Heart left ventricle (tissue), 16 donors: ENCODE measurements at regions not wholly inside any gene's neighbourhood (a gene's known extent, or its start where the extent isn't known, plus 50 kb on each side); places are given as distances from the start of the nearest gene placed in this dataset.

ENCODE experiments used
- ATAC-seq, 4 donors: fragments of 200-7000 bp; cut with Tn5 transposase; one replicate each; pipeline ENCODE4 v1.9.1; 2020 to 2022; ENCODE audit warnings: moderate library complexity in 4 of 4, mild to moderate bottlenecking in 3 of 4, moderate number of reproducible peaks in 1 of 4
- DNase-seq, 5 donors: peaks; one replicate each; pipeline ENCODE4 v3.0.0-alpha.2; 2020
- H3K27ac ChIP-seq, 12 donors: fragments of 200-600 bp; sonication (generic) in 4 of 12; one replicate each; pipeline versions ENCODE4 v1.5.0 to v1.8.0; 2016 to 2022; ENCODE audit warnings: mild to moderate bottlenecking in 2 of 12
- H3K27me3 ChIP-seq, 9 donors: fragments of 200-600 bp; sonication (generic) in 2 of 9; one replicate each; pipeline versions ENCODE4 v1.5.1 to v1.8.0; 2016 to 2022; ENCODE audit warnings: mild to moderate bottlenecking in 3 of 9
- H3K36me3 ChIP-seq, 9 donors: fragments of 200-600 bp; sonication (generic) in 2 of 9; one replicate each; pipeline versions ENCODE4 v1.5.0 to v1.8.0; 2018 to 2022; ENCODE audit warnings: mild to moderate bottlenecking in 2 of 9
- H3K4me1 ChIP-seq, 12 donors: fragments of 200-600 bp; sonication (generic) in 4 of 12; one replicate each; pipeline versions ENCODE4 v1.5.0 to v1.8.0; 2016 to 2022; ENCODE audit warnings: mild to moderate bottlenecking in 3 of 12
- H3K4me3 ChIP-seq, 12 donors: fragments of 200-600 bp; sonication (generic) in 4 of 12; one replicate each; pipeline versions ENCODE4 v1.5.0 to v1.8.0; 2017 to 2022; ENCODE audit warnings: mild to moderate bottlenecking in 9 of 12, moderate library complexity in 4 of 12
- H3K9me3 ChIP-seq, 12 donors: fragments of 200-600 bp; sonication (generic) in 4 of 12; one replicate each; pipeline versions ENCODE4 v1.5.0 to v1.8.0; 2016 to 2022; ENCODE audit warnings: mild to moderate bottlenecking in 1 of 12
- POLR2A ChIP-seq, 2 donors: fragments of 450-650 bp; IDR thresholded peaks; one replicate each; pipeline ENCODE4 v1.6.1; 2017; ENCODE audit warnings: antibody characterized with exemption in 2 of 2, mild to moderate bottlenecking in 2 of 2, moderate library complexity in 2 of 2
- WGBS, 4 donors: extraction: QIAGEN DNeasy Blood & Tissue Kit in 2 of 4; methylation state at CpG; one replicate each; pipeline versions ENCODE4 v1.1.5 to v1.1.7; 2013 to 2018; 5-methylcytosine and 5-hydroxymethylcytosine counted together
- intact Hi-C, 10 donors: fragments of 100-400 bp; cut with DNase I; formaldehyde crosslinking; loops; one replicate each; pipeline versions ENCODE4 v1.11.1 to v1.14.2; 2022
- TF ChIP-seq, protein P1 (sequence below), 12 donors: fragments of 200-600 bp; sonication (generic) in 4 of 12; IDR thresholded peaks; one replicate each; pipeline versions ENCODE4 v1.5.0 to v1.8.0; 2018 to 2022; ENCODE audit warnings: antibody characterized with exemption in 12 of 12, mild to moderate bottlenecking in 5 of 12
- donor health status: ischemic (EF 13 %, LVEDD 7.1; RV severe dilation, severe dysfunction).
- donor health status: healthy with polysubstance abuse.
- donor health status: DM: no; HTN: yes; CAD: no.
- donor health status: DM: no; HTN: no; CAD: no.
- donor health status: ischemic (EF 25% LVEDD 6.9; RV normal size, moderate dysfunction).
- donor health status: ischemic (EF 25% LVEDD 5.7; RV mildly dilated, moderate dysfunction).
- donor health status: healthy.
- donor health status: DM: yes; HTN: yes; CAD: no.
- donor health status: ischemic (EF 35%, LVEDD 5.7; RV mildly dilated, moderate dysfunction).
- donor health status: nonischemic (EF 11% LVEDD 7.7; RV severe dilation, severe dysfunction).
- donor health status: DM: yes; HTN: yes; CAD: no.
- donor health status: PGD.
- donor health status: ischemic (EF 29% LVEDD 5.4; RV normal size, mild dysfunction).
- donor health status: nonischemic (EF 23%, LVEDD 6.1; RV moderate dilation, normal function).

DNA sequence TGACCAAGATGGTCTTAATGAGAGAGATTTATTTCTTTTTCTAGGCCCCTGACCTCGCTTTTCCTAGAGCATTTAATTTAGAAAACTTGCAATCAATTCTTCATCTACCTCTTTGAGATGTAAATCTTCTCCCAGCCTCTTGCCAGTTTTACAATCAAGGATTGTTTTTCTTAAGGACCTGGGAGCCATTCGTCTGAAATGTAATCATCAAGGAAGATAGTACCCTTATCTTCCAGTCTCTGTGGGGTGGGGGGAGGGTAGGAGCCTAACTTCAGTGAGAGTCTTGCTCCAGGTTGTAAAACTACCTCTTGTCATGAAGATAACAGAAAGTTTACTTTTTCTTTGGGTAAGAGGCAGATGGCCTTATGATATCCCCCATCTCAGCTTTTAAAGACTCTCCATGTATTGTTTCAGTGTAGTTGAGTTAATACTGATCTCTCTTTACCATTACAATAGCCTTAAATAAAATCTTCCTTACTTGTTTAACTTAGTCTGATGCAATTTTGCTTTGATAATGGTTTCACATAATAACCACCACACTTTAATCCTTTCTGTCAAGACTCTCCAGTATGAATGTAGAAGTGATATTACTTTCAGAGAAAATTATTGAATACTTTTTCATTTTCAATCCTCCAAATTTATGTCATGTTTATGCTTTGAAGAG, 110.2 kb upstream of the CPHXL start:
- 19 to 32% (median 26%) methylated on average over 2 of the region's 2 CpGs for WGBS, 4 donors

DNA sequence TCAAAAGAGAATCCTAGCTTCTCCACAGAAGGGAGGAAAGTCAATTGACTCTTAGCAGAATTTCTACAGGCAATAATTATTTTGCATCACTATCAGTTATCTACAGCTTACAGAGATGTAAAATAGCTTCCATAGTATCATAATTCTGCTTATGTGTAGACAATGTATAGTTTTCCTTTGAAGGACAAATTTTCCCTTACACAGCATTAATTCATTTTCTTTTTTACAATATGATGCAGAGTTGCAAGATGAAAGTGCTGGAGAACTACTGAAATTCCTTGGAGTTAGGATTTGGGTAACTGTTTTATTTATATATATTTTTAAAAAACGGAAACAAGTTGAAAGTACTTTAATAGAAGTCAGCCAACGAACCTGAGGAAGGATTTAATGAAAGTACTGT, 111.0 kb upstream of the CPHXL start:
- intact Hi-C loops, result no loop called here
- ATAC-seq (no peak), DNase-seq (no peak)
- Histone ChIP-seq H3K4me3 (no peak overlapping the region), H3K9me3 (peaks cover 0 to 19% (median under 1%) of the 10 kb centered on the region in 12 donors), H3K4me1 (no peaks in the 10 kb centered on the region), H3K27ac (no peak overlapping the region), H3K27me3 (no peaks in the 10 kb centered on the region), H3K36me3 (no peaks in the 10 kb centered on the region)
- 33 to 44% (median 36%) methylated on average over 2 of the region's 2 CpGs for WGBS, 4 donors
- TF ChIP-seq, protein P1, sequence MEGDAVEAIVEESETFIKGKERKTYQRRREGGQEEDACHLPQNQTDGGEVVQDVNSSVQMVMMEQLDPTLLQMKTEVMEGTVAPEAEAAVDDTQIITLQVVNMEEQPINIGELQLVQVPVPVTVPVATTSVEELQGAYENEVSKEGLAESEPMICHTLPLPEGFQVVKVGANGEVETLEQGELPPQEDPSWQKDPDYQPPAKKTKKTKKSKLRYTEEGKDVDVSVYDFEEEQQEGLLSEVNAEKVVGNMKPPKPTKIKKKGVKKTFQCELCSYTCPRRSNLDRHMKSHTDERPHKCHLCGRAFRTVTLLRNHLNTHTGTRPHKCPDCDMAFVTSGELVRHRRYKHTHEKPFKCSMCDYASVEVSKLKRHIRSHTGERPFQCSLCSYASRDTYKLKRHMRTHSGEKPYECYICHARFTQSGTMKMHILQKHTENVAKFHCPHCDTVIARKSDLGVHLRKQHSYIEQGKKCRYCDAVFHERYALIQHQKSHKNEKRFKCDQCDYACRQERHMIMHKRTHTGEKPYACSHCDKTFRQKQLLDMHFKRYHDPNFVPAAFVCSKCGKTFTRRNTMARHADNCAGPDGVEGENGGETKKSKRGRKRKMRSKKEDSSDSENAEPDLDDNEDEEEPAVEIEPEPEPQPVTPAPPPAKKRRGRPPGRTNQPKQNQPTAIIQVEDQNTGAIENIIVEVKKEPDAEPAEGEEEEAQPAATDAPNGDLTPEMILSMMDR (IDR thresholded peaks at IDR 0.05), result no peak
- TF ChIP-seq POLR2A (IDR thresholded peaks at IDR 0.05), result no peak

More for the DNA sequence above, 110.2 kb upstream of the CPHXL start:
- DNase-seq (no peak), ATAC-seq (no peak)
- TF ChIP-seq, protein P1 (IDR thresholded peaks at IDR 0.05), result no peak
- no peak for TF ChIP-seq POLR2A (IDR thresholded peaks at IDR 0.05)
- no peak overlapping the region for H3K4me3 ChIP-seq
- H3K27ac ChIP-seq, result no peak overlapping the region
- no peaks in the 10 kb centered on the region for H3K27me3 ChIP-seq
- intact Hi-C loops, result no loop called here
- H3K9me3 ChIP-seq, result peaks cover 0 to 27% (median 3%) of the 10 kb centered on the region in 12 donors
- no peaks in the 10 kb centered on the region for H3K36me3 ChIP-seq
- H3K4me1 ChIP-seq, result no peaks in the 10 kb centered on the region

DNA sequence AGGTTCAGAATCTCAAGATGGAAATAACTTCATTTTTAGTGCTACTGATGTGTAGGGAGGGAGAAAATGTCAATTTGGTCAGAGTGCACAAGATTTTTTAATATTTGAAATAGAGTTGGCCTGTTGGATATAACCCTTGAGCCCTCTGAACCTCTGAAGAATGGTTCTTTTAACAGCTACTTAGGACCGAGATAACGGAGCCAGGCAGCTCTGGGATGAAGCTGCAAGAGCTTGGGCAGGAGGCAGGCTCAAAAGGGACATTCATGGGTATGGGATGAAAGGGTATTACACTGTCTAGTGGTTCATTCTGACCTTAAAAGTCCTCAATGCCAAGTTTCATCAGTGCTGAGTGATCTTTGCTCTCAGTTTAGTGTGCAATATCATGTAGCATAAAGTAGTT, 111.4 kb upstream of the CPHXL start:
- no peaks in the 10 kb centered on the region for H3K27me3 ChIP-seq
- TF ChIP-seq, protein P1 (IDR thresholded peaks at IDR 0.05), result no peak
- TF ChIP-seq POLR2A (IDR thresholded peaks at IDR 0.05), result no peak
- H3K9me3 ChIP-seq, result peaks cover 0 to 16% (median 0%) of the 10 kb centered on the region in 12 donors
- no peak for DNase-seq
- no peak for ATAC-seq
- H3K4me3 ChIP-seq, result no peak overlapping the region
- intact Hi-C loops, result no loop called here
- H3K36me3 ChIP-seq, result no peaks in the 10 kb centered on the region
- no peaks in the 10 kb centered on the region for H3K4me1 ChIP-seq
- H3K27ac ChIP-seq, result no peak overlapping the region
- WGBS, 4 donors, result 13 to 17% (median 15%) methylated on average over 2 of the region's 2 CpGs

DNA sequence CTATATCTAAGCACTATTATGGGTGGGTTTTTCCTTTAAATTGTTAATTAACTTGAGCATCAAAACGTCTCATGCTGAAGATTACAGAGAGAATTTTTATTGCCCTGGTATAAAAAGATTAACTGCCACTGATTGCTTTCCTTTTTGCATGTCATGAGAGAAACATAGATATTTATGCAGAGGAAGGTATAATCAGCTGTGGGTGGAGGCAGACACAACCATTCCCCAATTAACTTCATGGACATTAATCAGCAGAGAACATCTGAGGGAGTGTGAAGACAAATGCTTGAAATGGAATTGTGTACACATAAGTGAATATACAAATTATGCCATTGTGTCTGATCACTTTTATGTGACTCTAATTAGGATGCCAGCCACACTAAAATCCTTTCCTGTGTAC, 115.2 kb upstream of the CPHXL start:
- no peak overlapping the region for H3K4me3 ChIP-seq
- H3K36me3 ChIP-seq, result no peaks in the 10 kb centered on the region
- intact Hi-C loops, result no loop called here
- no peak for TF ChIP-seq POLR2A (IDR thresholded peaks at IDR 0.05)
- H3K27me3 ChIP-seq, result no peaks in the 10 kb centered on the region
- no peaks in the 10 kb centered on the region for H3K9me3 ChIP-seq
- no peak for ATAC-seq
- WGBS, 4 donors, result 11 to 19% (median 12%) methylated on average over 1 of the region's 1 CpG
- no peak overlapping the region for H3K27ac ChIP-seq
- H3K4me1 ChIP-seq, result no peaks in the 10 kb centered on the region
- DNase-seq, result no peak

DNA sequence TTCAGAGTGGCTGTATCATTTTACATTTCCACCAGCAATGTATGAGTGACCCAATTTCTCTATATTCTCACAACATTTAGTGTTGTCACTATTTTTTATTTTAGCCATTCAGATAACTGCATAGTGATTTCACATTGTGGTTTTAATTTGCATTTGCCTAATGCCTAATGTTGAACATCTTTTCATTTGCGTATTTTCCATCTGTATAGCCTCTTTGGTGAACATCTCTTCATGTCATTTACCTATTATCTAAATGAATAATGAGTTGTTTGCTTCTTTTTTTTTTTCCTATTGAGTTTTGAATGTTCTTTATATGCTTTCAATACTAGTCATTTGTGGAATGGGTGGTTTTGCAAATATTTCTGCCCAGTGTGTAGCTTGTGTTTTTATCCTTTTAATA, 120.9 kb upstream of the CPHXL start:
- 75 to 85% (median 79%) methylated on average over 1 of the region's 1 CpG for WGBS, 4 donors
- no peak overlapping the region for H3K4me3 ChIP-seq
- intact Hi-C loops, result no loop called here

More for the DNA sequence above, 120.9 kb upstream of the CPHXL start:
- Histone ChIP-seq H3K27ac (no peak overlapping the region), H3K36me3 (no peaks in the 10 kb centered on the region), H3K4me1 (no peaks in the 10 kb centered on the region), H3K9me3 (no peaks in the 10 kb centered on the region), H3K27me3 (no peaks in the 10 kb centered on the region)
- DNase-seq, result no peak
- no peak for ATAC-seq
- TF ChIP-seq POLR2A (IDR thresholded peaks at IDR 0.05), result no peak
